GM23338 (cell line): ENCODE measurements at regions not wholly inside any gene's neighbourhood (a gene's known extent, or its start where the extent isn't known, plus 50 kb on each side); places are given as distances from the start of the nearest gene placed in this dataset.

ENCODE experiments used
- ATAC-seq: fragments of 200-7000 bp; cut with Tn5 transposase; 3 replicates; pipeline ENCODE4 v1.9.1; 2020
- DNase-seq: peaks from one replicate; pipeline ENCODE4 v3.0.0-alpha.2; 2015; ENCODE audit warnings: low spot score
- H2AFZ ChIP-seq: fragments of 200-600 bp; sonication (generic); 2 replicates; pipeline ENCODE4 v1.8.0; 2016; ENCODE audit warnings: antibody characterized with exemption, mild to moderate bottlenecking, moderate library complexity
- H3F3A ChIP-seq: fragments of 200-600 bp; sonication (generic); replicated peaks from 2 replicates; pipeline ENCODE4 v1.8.0; 2017; ENCODE audit warnings: antibody characterized with exemption, mixed run types, low read depth
- H3K27ac ChIP-seq: fragments of 200-600 bp; sonication (generic); 2 replicates; pipeline ENCODE4 v1.6.1; 2016; ENCODE audit warnings: low read depth
- H3K27me3 ChIP-seq: fragments of 200-600 bp; sonication (generic); 2 replicates; pipeline ENCODE4 v1.8.0; 2016; ENCODE audit warnings: mild to moderate bottlenecking, mixed run types, moderate library complexity; ENCODE audit not compliant: insufficient read depth
- H3K36me3 ChIP-seq: fragments of 200-600 bp; sonication (generic); 2 replicates; pipeline ENCODE4 v1.8.0; 2016; ENCODE audit warnings: mild to moderate bottlenecking; ENCODE audit not compliant: insufficient read depth
- H3K4me1 ChIP-seq: fragments of 200-600 bp; sonication (generic); 2 replicates; pipeline ENCODE4 v1.8.0; 2016; ENCODE audit warnings: mild to moderate bottlenecking, moderate library complexity; ENCODE audit not compliant: insufficient read depth
- H3K4me2 ChIP-seq: fragments of 200-600 bp; sonication (generic); 2 replicates; pipeline ENCODE4 v1.7.1; 2017; ENCODE audit warnings: mixed run types
- H3K4me3 ChIP-seq: fragments of 200-600 bp; sonication (generic); 2 replicates; pipeline ENCODE4 v1.6.1; 2016; ENCODE audit warnings: mixed run types
- H3K79me2 ChIP-seq: fragments of 200-600 bp; sonication (generic); replicated peaks from 2 replicates; pipeline ENCODE4 v1.8.0; 2017; ENCODE audit warnings: mild to moderate bottlenecking; ENCODE audit not compliant: insufficient read depth
- H3K9me2 ChIP-seq: fragments of 200-600 bp; sonication (generic); 2 replicates; pipeline ENCODE4 v1.8.0; 2017; ENCODE audit not compliant: insufficient read depth
- H4K20me1 ChIP-seq: fragments of 200-600 bp; sonication (generic); replicated peaks from 2 replicates; pipeline ENCODE4 v1.8.0; 2017; ENCODE audit warnings: mild to moderate bottlenecking; ENCODE audit not compliant: insufficient read depth
- H3K27ac Mint-ChIP-seq: 2 replicates; pipeline ENCODE4 v1.8.0; 2020; ENCODE audit warnings: inconsistent platforms, mild to moderate bottlenecking, moderate library complexity, mixed read lengths
- H3K27me3 Mint-ChIP-seq: 3 replicates; pipeline ENCODE4 v1.8.0; 2022; ENCODE audit warnings: low read depth, mild to moderate bottlenecking, moderate library complexity, mixed read lengths, inconsistent platforms; ENCODE audit not compliant: insufficient read depth, poor library complexity
- H3K36me3 Mint-ChIP-seq: 3 replicates; pipeline ENCODE4 v1.8.0; 2021; ENCODE audit warnings: low read depth, mild to moderate bottlenecking, inconsistent platforms, moderate library complexity, mixed read lengths
- H3K4me1 Mint-ChIP-seq: 3 replicates; pipeline ENCODE4 v1.8.0; 2020; ENCODE audit warnings: mild to moderate bottlenecking, inconsistent platforms, mixed read lengths
- H3K4me3 Mint-ChIP-seq: 3 replicates; pipeline ENCODE4 v1.8.0; 2021; ENCODE audit warnings: moderate library complexity, mild to moderate bottlenecking, inconsistent platforms, mixed read lengths
- H3K9me3 Mint-ChIP-seq: 3 replicates; pipeline ENCODE4 v1.8.0; 2020; ENCODE audit warnings: moderate library complexity, mild to moderate bottlenecking, inconsistent platforms, mixed read lengths
- CREB1 ChIP-seq: fragments of 250-450 bp; sonication (Bioruptor Pico); IDR thresholded peaks from 2 replicates; pipeline ENCODE4 v1.5.0; 2020; ENCODE audit warnings: low read depth, mild to moderate bottlenecking, moderate library complexity
- CTCF ChIP-seq, 2 experiments: fragments of 200-600 bp in 1 of 2; sonication (generic) in 1 of 2; conservative IDR thresholded peaks; 2 replicates each; pipeline versions ENCODE4 v1.5.1 to v1.6.1; 2016 to 2017; ENCODE audit warnings: antibody characterized with exemption in 2 of 2, low read depth in 2 of 2, mild to moderate bottlenecking in 2 of 2, moderate library complexity in 1 of 2
- EZH2 ChIP-seq: fragments of 200-600 bp; sonication (generic); IDR thresholded peaks from one replicate; pipeline ENCODE4 v1.8.0; 2017; ENCODE audit warnings: antibody characterized with exemption, mild to moderate bottlenecking, low read depth; ENCODE audit not compliant: unreplicated experiment
- JUNB ChIP-seq: IDR thresholded peaks from one replicate; pipeline ENCODE4 v1.6.1; 2016; ENCODE audit warnings: antibody characterized with exemption; ENCODE audit not compliant: unreplicated experiment
- POLR2AphosphoS5 ChIP-seq: IDR thresholded peaks from 2 replicates; pipeline ENCODE4 v1.6.1; 2016; ENCODE audit warnings: antibody characterized with exemption, low read depth
- ZNF114 ChIP-seq: fragments of 250-450 bp; sonication (Bioruptor Pico); IDR thresholded peaks from 2 replicates; pipeline ENCODE4 v1.5.0; 2020; ENCODE audit warnings: mild to moderate bottlenecking, moderate library complexity
- ZNF331 ChIP-seq: fragments of 250-450 bp; sonication (Bioruptor Pico); IDR thresholded peaks from 2 replicates; pipeline ENCODE4 v1.5.0; 2020; ENCODE audit warnings: low read depth, mild to moderate bottlenecking, moderate library complexity
- ZNF462 ChIP-seq: fragments of 250-450 bp; sonication (Bioruptor Pico); IDR thresholded peaks from 2 replicates; pipeline ENCODE4 v1.5.0; 2020; ENCODE audit warnings: mild to moderate bottlenecking, moderate library complexity

GRCh38 chr12:113650476-113650875 is 178.8 kb upstream of the LHX5 start (continued):
- TF ChIP-seq ZNF462 (CRISPR knock-in tag), result no peak
- TF ChIP-seq EZH2, result no peak

- no peaks in the 10 kb centered on the region for H3K36me3 ChIP-seq
- H4K20me1 ChIP-seq, result no peaks in the 10 kb centered on the region
- H2AFZ ChIP-seq, result no peak overlapping the region; the same call in 1 of the 2 replicates
- no peaks in the 10 kb centered on the region for H3F3A ChIP-seq
- no peak for ATAC-seq
- Mint-ChIP-seq H3K4me3 (no peak overlapping the region), H3K4me1 (peaks cover 8% of the 10 kb centered on the region; the same call in 2 of the 3 replicates), H3K27ac (no peak overlapping the region), H3K27me3 (peaks cover 14% of the 10 kb centered on the region), H3K9me3 (peaks cover 8% of the 10 kb centered on the region), H3K36me3 (no peaks in the 10 kb centered on the region)
- H3K27ac ChIP-seq, result no peak overlapping the region
- DNase-seq, result no peak
- no peaks in the 10 kb centered on the region for H3K4me1 ChIP-seq
- H3K4me2 ChIP-seq, result no peak overlapping the region
- H3K9me2 ChIP-seq, result no peaks in the 10 kb centered on the region
- no peak overlapping the region for H3K4me3 ChIP-seq
- no peaks in the 10 kb centered on the region for H3K27me3 ChIP-seq
- H3K79me2 ChIP-seq, result no peaks in the 10 kb centered on the region
- TF ChIP-seq ZNF462 (CRISPR knock-in tag) (no peak), ZNF114 (no peak), CTCF (conservative IDR thresholded peaks at IDR 0.05; ENCODE audit: low read depth in 2 of 2) (no peak), CREB1 (CRISPR knock-in tag) (no peak), ZNF331 (CRISPR knock-in tag) (no peak), JUNB (no peak), POLR2AphosphoS5 (no peak)
Observed at GRCh38 chr12:113649256-113649830, 177.7 kb upstream of the LHX5 start.
